Astrocyte of the spinal cord (primary cell): ENCODE measurements at regions not wholly inside any gene's neighbourhood (a gene's known extent, or its start where the extent isn't known, plus 50 kb on each side); places are given as distances from the start of the nearest gene placed in this dataset.

Experiments
- DNase-seq: peaks from one replicate; pipeline ENCODE4 v3.0.0; 2011; ENCODE audit warnings: low read depth, low spot score
- H3K4me3 ChIP-seq: 2 replicates; pipeline ENCODE4 v1.5.1; 2011; ENCODE audit warnings: low read depth, mild to moderate bottlenecking, low read length, moderate library complexity
- CTCF ChIP-seq: IDR thresholded peaks from 2 replicates; pipeline ENCODE4 v1.5.1; 2012; ENCODE audit warnings: low read depth, mild to moderate bottlenecking, low read length, inconsistent platforms
- in situ Hi-C: cut with HindIII; loops from 2 replicates; pipeline ENCODE4 v1.10.0; 2017; ENCODE audit warnings: low sequenced_read_pairs

GRCh38 chr13:74575729-74576125 is 441.5 kb upstream of the KLF12 start:
- H3K4me3 ChIP-seq = peak overlapping the region; percentile 38
- no peak for TF ChIP-seq CTCF
- in situ Hi-C loops = no loop called here
- DNase-seq = peak; percentile 70

- H3K4me3 ChIP-seq = peak overlapping the region; percentile 38
- in situ Hi-C loops = no loop called here
- peak; percentile 1 for TF ChIP-seq CTCF
- DNase-seq = peak; percentile 13
These were observed 440.9 kb upstream of the KLF12 start for GRCh38 chr13:74574964-74575728.

GRCh38 chr13:74573654-74574053 is 439.4 kb upstream of the KLF12 start:
- in situ Hi-C loops = no loop called here
- no peak for DNase-seq
- H3K4me3 ChIP-seq = no peak overlapping the region
- peak; percentile 40 for TF ChIP-seq CTCF

GRCh38 chr13:74571811-74572210 is 437.6 kb upstream of the KLF12 start:
- TF ChIP-seq CTCF = no peak
- no peak for DNase-seq

GRCh38 chr13:74570834-74571233 is 436.6 kb upstream of the KLF12 start:
- H3K4me3 ChIP-seq = no peak overlapping the region
- peak; percentile 88 for DNase-seq
- no peak for TF ChIP-seq CTCF
- in situ Hi-C loops = no loop called here

More at GRCh38 chr13:74571811-74572210, 437.6 kb upstream of the KLF12 start:
- H3K4me3 ChIP-seq = no peak overlapping the region
- in situ Hi-C loops = no loop called here

- no peak for TF ChIP-seq CTCF
- no peak overlapping the region for H3K4me3 ChIP-seq
- no peak for DNase-seq
- in situ Hi-C loops = no loop called here
These were observed 435.8 kb upstream of the KLF12 start for GRCh38 chr13:74570046-74570445.

GRCh38 chr13:74569251-74569650 is 435.0 kb upstream of the KLF12 start:
- no peak for TF ChIP-seq CTCF
- no peak for DNase-seq
- in situ Hi-C loops = no loop called here
- no peak overlapping the region for H3K4me3 ChIP-seq
